ENCODE measurements at regions not wholly inside any gene's neighbourhood (a gene's known extent, or its start where the extent isn't known, plus 50 kb on each side); places are given as distances from the start of the nearest gene placed in this dataset.

GRCh38 chr22:48652796-48653195 is 1174.9 kb downstream of the BRD1 start:
- no peak for TF ChIP-seq POLR2A (IDR thresholded peaks at IDR 0.05)
- TF ChIP-seq, protein P1, sequence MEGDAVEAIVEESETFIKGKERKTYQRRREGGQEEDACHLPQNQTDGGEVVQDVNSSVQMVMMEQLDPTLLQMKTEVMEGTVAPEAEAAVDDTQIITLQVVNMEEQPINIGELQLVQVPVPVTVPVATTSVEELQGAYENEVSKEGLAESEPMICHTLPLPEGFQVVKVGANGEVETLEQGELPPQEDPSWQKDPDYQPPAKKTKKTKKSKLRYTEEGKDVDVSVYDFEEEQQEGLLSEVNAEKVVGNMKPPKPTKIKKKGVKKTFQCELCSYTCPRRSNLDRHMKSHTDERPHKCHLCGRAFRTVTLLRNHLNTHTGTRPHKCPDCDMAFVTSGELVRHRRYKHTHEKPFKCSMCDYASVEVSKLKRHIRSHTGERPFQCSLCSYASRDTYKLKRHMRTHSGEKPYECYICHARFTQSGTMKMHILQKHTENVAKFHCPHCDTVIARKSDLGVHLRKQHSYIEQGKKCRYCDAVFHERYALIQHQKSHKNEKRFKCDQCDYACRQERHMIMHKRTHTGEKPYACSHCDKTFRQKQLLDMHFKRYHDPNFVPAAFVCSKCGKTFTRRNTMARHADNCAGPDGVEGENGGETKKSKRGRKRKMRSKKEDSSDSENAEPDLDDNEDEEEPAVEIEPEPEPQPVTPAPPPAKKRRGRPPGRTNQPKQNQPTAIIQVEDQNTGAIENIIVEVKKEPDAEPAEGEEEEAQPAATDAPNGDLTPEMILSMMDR (IDR thresholded peaks at IDR 0.05): no peak
